Muscle layer of colon (tissue), 2 donors: ENCODE measurements at regions not wholly inside any gene's neighbourhood (a gene's known extent, or its start where the extent isn't known, plus 50 kb on each side); places are given as distances from the start of the nearest gene placed in this dataset.
"Not testable (repeated sequence)": the region's sequence is repeated elsewhere in the genome, so short reads cannot be mapped to it uniquely, and the experiment has no call there.

Experiments
- H3K27ac ChIP-seq: one replicate; pipeline ENCODE4 v1.7.0; 2013; ENCODE audit warnings: low read depth, mild to moderate bottlenecking, low read length, moderate library complexity
- H3K27me3 ChIP-seq, 2 donors: one replicate each; pipeline ENCODE4 v1.7.0; 2013; ENCODE audit warnings: low read length in 2 of 2, mild to moderate bottlenecking in 2 of 2; ENCODE audit not compliant: insufficient read depth in 2 of 2, control insufficient read depth in 1 of 2
- H3K36me3 ChIP-seq: one replicate; pipeline ENCODE4 v1.7.0; 2013; ENCODE audit warnings: mild to moderate bottlenecking, low read length; ENCODE audit not compliant: insufficient read depth
- H3K4me1 ChIP-seq: one replicate; pipeline ENCODE4 v1.7.0; 2013; ENCODE audit warnings: mild to moderate bottlenecking, low read length; ENCODE audit not compliant: insufficient read depth
- H3K4me3 ChIP-seq, 2 donors: one replicate each; pipeline ENCODE4 v1.7.0; 2013; ENCODE audit warnings: low read length in 2 of 2, low read depth in 1 of 2, mild to moderate bottlenecking in 1 of 2, moderate library complexity in 1 of 2
- H3K9ac ChIP-seq: one replicate; pipeline ENCODE4 v1.7.0; 2013; ENCODE audit warnings: low read length
- H3K9me3 ChIP-seq: one replicate; pipeline ENCODE4 v1.7.0; 2013; ENCODE audit warnings: mild to moderate bottlenecking, low read length
- donor health status: abdominal sarcoma.
- donor health status: Adenocarcinoma of cecum.

DNA sequence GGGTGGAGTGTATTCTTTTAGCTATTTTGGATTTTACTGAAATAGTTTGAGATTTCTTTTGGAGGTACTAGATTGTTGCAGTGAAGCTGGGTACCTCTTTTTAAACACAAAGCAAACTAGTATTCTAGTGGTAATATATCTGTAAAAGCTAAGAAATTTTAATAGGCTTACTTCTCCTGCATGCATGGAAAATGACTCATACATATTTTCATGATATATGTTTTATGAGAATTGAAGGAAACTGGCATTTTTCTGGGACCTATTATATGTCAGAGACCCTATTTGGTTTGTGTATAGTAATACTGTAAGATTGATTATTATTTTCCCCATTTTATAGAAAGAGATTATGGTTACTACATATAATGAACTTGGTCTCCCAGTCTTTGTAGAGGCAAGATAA lies 851.0 kb downstream of the DIPK2A start:
- Histone ChIP-seq H3K4me1 (no peaks in the 10 kb centered on the region), H3K9me3 (no peaks in the 10 kb centered on the region), H3K4me3 (no peak overlapping the region), H3K36me3 (no peaks in the 10 kb centered on the region), H3K9ac (no peak overlapping the region), H3K27me3 (no peaks in the 10 kb centered on the region), H3K27ac (no peak overlapping the region)

DNA sequence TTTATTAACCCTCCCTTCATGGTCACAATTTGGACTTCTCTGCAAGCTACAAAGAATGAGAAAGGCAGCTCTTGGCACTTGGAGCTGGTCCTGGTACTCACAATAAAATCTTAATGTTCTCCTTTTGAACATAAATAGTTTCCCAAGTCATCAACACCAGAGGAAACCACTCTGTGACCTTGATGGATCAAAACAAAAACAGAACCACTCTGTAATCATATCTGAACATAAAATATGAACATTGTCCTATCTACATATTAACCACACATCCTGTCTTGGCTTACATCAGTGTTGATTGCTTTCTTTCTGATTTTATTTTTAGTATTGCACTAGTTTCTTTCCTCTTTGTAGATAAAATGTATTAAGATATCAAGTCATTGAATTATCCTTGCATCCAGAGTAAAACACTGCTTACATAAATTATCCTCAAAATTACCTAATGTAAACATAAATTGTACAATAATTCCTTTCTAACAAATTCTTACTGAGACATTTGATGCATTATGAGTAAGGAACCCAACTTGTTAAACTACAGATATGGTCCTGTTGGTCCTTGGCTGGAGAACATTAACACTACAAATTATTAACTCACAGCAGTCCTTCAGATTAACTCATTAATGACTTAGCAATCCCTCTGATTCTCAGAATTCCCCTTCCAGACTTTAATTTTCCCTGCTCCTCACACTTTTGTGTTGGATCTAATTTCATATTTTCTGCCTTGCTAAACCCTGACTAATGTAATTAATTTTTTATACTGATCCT lies 860.5 kb downstream of the DIPK2A start:
- Histone ChIP-seq H3K36me3 (no peaks in the 10 kb centered on the region), H3K4me1 (no peaks in the 10 kb centered on the region), H3K27me3 (no peaks in the 10 kb centered on the region), H3K27ac (no peak overlapping the region), H3K9me3 (no peaks in the 10 kb centered on the region), H3K9ac (no peak overlapping the region), H3K4me3 (no peak overlapping the region)

DNA sequence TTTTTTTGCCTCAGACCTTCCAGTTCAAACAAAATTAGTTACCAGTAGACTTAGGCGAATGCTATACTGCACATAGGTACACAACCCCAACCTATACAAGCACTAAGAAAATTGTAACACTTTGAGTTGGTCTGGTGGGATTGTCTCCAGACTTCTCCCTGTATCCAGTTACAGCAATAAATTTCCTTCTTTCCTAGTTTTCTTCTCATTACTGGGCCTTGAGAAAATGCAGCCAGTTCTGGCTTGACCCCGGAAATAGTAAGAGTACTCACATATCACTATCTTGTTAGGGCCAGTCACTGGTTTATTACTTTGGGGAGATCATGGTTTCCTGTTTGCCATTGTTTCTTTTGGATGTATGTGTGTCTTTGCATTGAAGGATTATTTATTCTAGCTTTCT lies 868.4 kb downstream of the DIPK2A start:
- Histone ChIP-seq H3K4me3 (no peak overlapping the region), H3K9ac (no peak overlapping the region), H3K9me3 (no peaks in the 10 kb centered on the region), H3K27me3 (no peaks in the 10 kb centered on the region), H3K4me1 (no peaks in the 10 kb centered on the region), H3K36me3 (no peaks in the 10 kb centered on the region), H3K27ac (no peak overlapping the region)

DNA sequence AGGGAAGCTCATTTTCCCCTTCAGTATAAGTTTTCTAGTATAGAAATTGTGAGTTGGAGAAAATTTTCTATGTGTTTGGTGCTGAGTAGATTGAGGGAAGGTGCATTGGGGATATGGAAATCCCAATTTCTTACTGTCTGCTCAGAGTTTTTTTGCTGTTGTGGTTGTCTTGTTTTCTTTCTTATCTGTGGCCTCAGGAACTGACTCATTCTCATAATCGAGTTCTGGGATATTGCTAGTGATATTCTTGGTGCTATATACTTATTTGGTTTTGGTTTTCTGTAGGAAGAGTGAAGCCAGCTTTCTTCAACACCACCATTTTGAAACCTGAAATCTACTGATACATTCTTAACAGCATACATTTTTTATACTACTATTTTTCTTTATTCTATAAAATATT lies 869.2 kb downstream of the DIPK2A start:
- no peaks in the 10 kb centered on the region for H3K27me3 ChIP-seq
- no peak overlapping the region for H3K27ac ChIP-seq
- no peaks in the 10 kb centered on the region for H3K36me3 ChIP-seq
- H3K9me3 ChIP-seq: no peaks in the 10 kb centered on the region
- H3K9ac ChIP-seq: no peak overlapping the region
- no peaks in the 10 kb centered on the region for H3K4me1 ChIP-seq
- H3K4me3 ChIP-seq: no peak overlapping the region

DNA sequence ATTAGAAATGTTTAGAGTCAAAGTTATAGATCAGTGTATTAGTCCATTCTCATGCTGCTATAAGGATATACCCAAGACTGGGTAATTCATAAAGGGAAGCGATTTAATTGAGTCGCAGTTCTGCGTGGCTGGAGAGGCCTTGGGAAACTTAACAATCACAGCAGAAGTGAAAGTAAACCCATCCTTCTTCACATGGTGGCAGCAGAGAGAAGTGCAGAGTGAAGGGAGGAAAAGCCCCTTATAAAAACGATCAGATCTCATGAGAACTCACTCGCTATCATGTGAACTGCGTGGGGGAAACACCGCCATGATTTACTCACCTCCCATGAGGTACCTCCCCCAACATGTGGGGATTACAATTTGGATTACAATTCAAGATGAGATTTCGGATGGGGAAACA lies 871.5 kb downstream of the DIPK2A start:
- Histone ChIP-seq H3K27me3 (no peaks in the 10 kb centered on the region), H3K27ac (no peak overlapping the region), H3K9me3 (no peaks in the 10 kb centered on the region), H3K36me3 (no peaks in the 10 kb centered on the region), H3K4me1 (no peaks in the 10 kb centered on the region), H3K9ac (no peak overlapping the region), H3K4me3 (no peak overlapping the region)

DNA sequence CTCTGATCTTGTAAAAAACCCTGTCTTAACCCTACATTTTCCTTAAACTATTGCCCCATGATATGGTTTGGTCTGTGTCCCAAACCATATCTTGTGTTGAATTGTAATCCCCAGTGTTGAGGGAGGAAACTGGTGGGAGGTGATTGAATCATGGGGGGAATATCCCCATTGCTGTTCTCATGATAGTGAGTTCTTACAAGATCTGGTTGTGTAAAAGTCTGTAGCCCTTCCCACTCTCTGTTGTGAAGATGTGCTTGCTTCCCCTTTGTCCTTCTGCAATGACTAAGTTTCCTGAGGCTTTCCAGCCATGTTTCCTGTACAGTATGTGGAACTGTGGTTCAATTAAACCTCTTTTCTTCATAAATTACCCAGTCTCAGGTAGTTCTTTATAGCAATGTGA lies 881.4 kb downstream of the DIPK2A start:
- Histone ChIP-seq H3K4me3 (no peak overlapping the region), H3K9me3 (no peaks in the 10 kb centered on the region), H3K9ac (no peak overlapping the region), H3K27me3 (no peaks in the 10 kb centered on the region), H3K4me1 (no peaks in the 10 kb centered on the region), H3K36me3 (no peaks in the 10 kb centered on the region), H3K27ac (no peak overlapping the region)

DNA sequence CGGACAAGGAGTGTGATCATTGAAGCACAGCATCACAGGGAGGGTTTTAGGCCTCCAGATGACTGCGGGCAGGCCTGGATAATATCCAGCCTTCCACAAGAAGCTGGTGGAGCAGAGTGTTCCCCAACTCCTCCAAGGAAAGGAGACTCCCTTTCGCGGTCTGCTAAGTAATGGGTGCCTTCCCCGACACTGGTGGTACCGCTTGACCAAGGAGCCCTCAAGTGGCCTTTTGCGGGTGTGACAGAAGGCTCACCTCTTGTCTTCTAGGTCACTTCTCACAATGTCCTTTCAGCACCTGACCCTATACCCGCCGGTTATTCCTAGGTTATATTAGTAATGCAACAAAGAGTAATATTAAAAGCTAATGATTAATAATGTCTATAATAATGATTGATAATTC lies 882.4 kb downstream of the DIPK2A start:
- H3K9me3 ChIP-seq: not testable (repeated sequence)

DNA sequence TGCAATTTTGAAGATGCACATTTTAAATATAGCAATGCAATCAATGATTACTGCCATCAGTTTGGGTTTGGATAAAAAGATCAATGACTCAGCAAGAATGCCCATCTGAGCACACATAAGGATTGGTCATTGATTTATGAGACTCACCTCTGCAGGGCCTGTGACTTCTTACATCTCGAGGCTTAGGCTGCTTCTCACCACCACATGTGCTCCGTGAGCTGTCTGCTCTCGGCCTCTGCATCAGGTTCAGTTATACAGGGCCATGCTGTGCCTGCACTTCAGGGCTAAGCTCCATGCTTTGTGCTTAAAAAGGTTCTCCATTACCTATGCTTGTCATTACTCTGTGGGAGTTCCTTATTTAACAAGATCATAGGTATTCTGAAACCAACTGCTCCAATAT lies 887.5 kb downstream of the DIPK2A start:
- no peaks in the 10 kb centered on the region for H3K27me3 ChIP-seq
- H3K27ac ChIP-seq: no peak overlapping the region
- H3K4me3 ChIP-seq: no peak overlapping the region
- no peaks in the 10 kb centered on the region for H3K9me3 ChIP-seq
- H3K36me3 ChIP-seq: no peaks in the 10 kb centered on the region
- no peak overlapping the region for H3K9ac ChIP-seq
- H3K4me1 ChIP-seq: no peaks in the 10 kb centered on the region

More for the DNA sequence above, 882.4 kb downstream of the DIPK2A start:
- H3K4me3 ChIP-seq, H3K27me3 ChIP-seq, H3K27ac ChIP-seq, H3K4me1 ChIP-seq, H3K36me3 ChIP-seq, H3K9ac ChIP-seq: not testable (repeated sequence)

DNA sequence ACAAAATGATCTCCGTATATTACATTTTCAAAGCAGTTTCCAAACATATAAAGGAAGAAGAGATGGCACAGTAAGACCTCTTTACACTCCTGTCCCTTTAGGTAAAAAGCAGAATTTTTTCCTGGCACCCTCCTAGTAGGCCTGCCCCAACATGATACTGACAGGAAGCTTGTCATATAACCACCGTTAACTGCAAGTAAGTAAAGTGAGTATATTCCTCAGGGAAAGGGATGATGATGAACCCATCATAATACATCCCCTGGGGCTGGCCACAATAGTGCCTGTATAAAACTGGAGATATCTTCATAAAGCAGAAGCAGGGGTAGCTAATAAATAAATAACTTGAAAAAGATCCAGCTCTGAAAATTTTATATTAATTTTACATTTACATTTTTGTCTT lies 893.0 kb downstream of the DIPK2A start:
- Histone ChIP-seq H3K4me1 (peaks cover 9% of the 10 kb centered on the region), H3K9me3 (no peaks in the 10 kb centered on the region), H3K9ac (no peak overlapping the region), H3K27ac (no peak overlapping the region), H3K36me3 (no peaks in the 10 kb centered on the region), H3K27me3 (no peaks in the 10 kb centered on the region), H3K4me3 (no peak overlapping the region)

DNA sequence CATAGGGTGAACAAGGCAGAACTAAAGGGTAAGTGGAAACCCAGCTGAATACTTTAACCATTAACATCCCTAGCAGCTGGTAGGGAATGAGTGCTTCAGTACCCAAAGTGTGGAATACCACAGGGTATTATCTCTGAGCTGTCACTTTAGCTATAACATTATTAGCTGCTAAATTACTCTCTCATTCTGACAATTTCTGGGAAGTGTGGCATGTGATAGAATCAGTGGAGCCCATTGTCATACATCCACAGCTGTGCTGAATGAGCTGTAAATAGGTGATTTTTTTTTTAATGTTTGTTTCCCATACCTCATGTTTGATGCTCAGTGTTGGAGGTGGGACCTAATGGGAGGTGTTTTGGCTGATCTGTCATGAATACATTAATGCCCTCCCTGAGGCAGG lies 894.3 kb downstream of the DIPK2A start:
- Histone ChIP-seq H3K27ac (no peak overlapping the region), H3K36me3 (no peaks in the 10 kb centered on the region), H3K27me3 (no peaks in the 10 kb centered on the region), H3K9ac (no peak overlapping the region), H3K9me3 (no peaks in the 10 kb centered on the region), H3K4me3 (no peak overlapping the region), H3K4me1 (peaks cover 9% of the 10 kb centered on the region)

DNA sequence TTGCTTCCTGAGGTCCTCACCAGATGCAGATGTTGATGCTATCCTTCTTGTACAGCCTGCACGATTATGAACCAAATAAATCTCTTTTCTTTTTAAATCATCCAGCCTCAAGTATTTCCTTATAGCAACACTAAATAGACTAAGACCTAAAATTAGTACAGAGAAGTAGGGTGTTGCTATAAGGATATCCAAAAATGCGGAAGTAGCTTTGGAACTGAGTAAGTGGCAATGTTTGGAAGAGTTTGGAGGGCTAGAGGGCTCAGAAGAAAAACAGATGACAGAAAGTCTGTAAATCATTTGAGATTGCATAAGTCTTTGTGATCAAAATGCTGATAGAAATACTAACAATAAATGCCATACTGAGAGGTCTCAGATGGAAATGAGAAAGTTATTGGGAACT lies 894.9 kb downstream of the DIPK2A start:
- Histone ChIP-seq H3K4me3 (no peak overlapping the region), H3K27ac (no peak overlapping the region), H3K36me3 (no peaks in the 10 kb centered on the region), H3K27me3 (no peaks in the 10 kb centered on the region), H3K9ac (no peak overlapping the region), H3K9me3 (no peaks in the 10 kb centered on the region), H3K4me1 (peaks cover 9% of the 10 kb centered on the region)

DNA sequence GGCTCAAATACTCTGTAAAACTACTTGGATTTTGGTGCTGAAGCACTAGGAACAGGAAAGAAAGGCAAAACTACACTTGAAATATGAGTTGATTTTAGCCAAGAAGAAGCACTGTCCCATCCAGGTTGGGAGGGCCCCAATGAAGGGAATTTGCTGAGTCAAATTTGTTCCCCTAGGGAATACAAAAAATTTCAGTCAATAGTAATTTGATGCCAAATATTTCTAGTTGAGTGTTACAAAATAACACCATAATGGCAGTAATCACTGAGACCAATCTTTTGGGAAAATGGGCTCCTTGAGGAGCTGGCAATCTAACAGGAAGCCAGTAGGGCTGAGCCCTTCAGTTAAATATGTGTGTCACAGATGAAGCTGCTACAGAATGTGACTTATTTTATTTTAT lies 896.9 kb downstream of the DIPK2A start:
- Histone ChIP-seq H3K9ac (no peak overlapping the region), H3K27ac (no peak overlapping the region), H3K27me3 (no peaks in the 10 kb centered on the region), H3K36me3 (no peaks in the 10 kb centered on the region), H3K4me1 (peaks cover 9% of the 10 kb centered on the region), H3K9me3 (no peaks in the 10 kb centered on the region), H3K4me3 (no peak overlapping the region)
